WTC11 (cell line): ENCODE measurements at regions not wholly inside any gene's neighbourhood (a gene's known extent, or its start where the extent isn't known, plus 50 kb on each side); places are given as distances from the start of the nearest gene placed in this dataset.
A peak's percentile ranks its signal among the peaks of the same experiment; 100 is the strongest.

ENCODE experiments used
- ATAC-seq: fragments of 200-7000 bp; cut with Tn5 transposase; 2 replicates; pipeline ENCODE4 v1.10.0; 2021; ENCODE audit warnings: mild to moderate bottlenecking, moderate library complexity
- CTCF ChIA-PET: fragments of 300-600 bp; sonication (Branson Sonifier 250); formaldehyde crosslinking; loops from one replicate; lab custom pipeline; 2021; ENCODE audit warnings: antibody characterized with exemption; lab: Charles Lee
- POLR2A ChIA-PET: fragments of 350-600 bp; sonication (Branson Sonifier 250); formaldehyde crosslinking; loops from one replicate; lab custom pipeline; 2021; ENCODE audit warnings: antibody characterized with exemption; lab: Charles Lee
- DNase-seq: peaks from one replicate; pipeline ENCODE4 v3.0.0; 2021; ENCODE audit warnings: low spot score
- H3K27ac Mint-ChIP-seq: 2 replicates; pipeline ENCODE4 v1.8.0; 2021; ENCODE audit warnings: mixed read lengths
- H3K27me3 Mint-ChIP-seq: 2 replicates; pipeline ENCODE4 v1.8.0; 2021; ENCODE audit warnings: low read depth, mild to moderate bottlenecking, moderate library complexity, mixed read lengths
- H3K36me3 Mint-ChIP-seq: 2 replicates; pipeline ENCODE4 v1.8.0; 2021; ENCODE audit warnings: mixed read lengths
- H3K4me1 Mint-ChIP-seq: 2 replicates; pipeline ENCODE4 v1.8.0; 2022; ENCODE audit warnings: mixed read lengths
- H3K4me3 Mint-ChIP-seq: 2 replicates; pipeline ENCODE4 v1.8.0; 2021; ENCODE audit warnings: mild to moderate bottlenecking, moderate library complexity, mixed read lengths
- H3K9me3 Mint-ChIP-seq: 2 replicates; pipeline ENCODE4 v1.8.0; 2021; ENCODE audit warnings: mixed read lengths
- ATF1 ChIP-seq: sonication (generic); formaldehyde crosslinking; IDR thresholded peaks from 2 replicates; pipeline ENCODE4 v1.8.1; 2023; ENCODE audit warnings: mild to moderate bottlenecking, moderate library complexity, missing genetic modification reagents
- EMX1 ChIP-seq: fragments of 250-450 bp; sonication (Bioruptor Pico); IDR thresholded peaks from 2 replicates; pipeline ENCODE4 v1.8.0; 2021; ENCODE audit warnings: mild to moderate bottlenecking
- KAT7 ChIP-seq: sonication (generic); formaldehyde crosslinking; IDR thresholded peaks from 2 replicates; pipeline ENCODE4 v1.8.1; 2023; ENCODE audit warnings: missing genetic modification reagents, mild to moderate bottlenecking, borderline replicate concordance
- MYBL2 ChIP-seq: sonication (generic); formaldehyde crosslinking; IDR thresholded peaks from 2 replicates; pipeline ENCODE4 v1.8.1; 2023; ENCODE audit warnings: mild to moderate bottlenecking, moderate library complexity, missing genetic modification reagents
- NFATC4 ChIP-seq: fragments of 250-450 bp; sonication (Bioruptor Pico); IDR thresholded peaks from 2 replicates; pipeline ENCODE4 v1.9.0; 2021; ENCODE audit warnings: mild to moderate bottlenecking
- NR2C2 ChIP-seq: sonication (generic); formaldehyde crosslinking; IDR thresholded peaks from 2 replicates; pipeline ENCODE4 v1.8.0; 2022; ENCODE audit warnings: mild to moderate bottlenecking, missing genetic modification reagents
- OVOL2 ChIP-seq: fragments of 250-450 bp; sonication (Bioruptor Pico); IDR thresholded peaks from 2 replicates; pipeline ENCODE4 v1.9.0; 2021; ENCODE audit warnings: mild to moderate bottlenecking, borderline replicate concordance
- PRRX2 ChIP-seq: fragments of 250-450 bp; sonication (Bioruptor Pico); IDR thresholded peaks from 2 replicates; pipeline ENCODE4 v1.8.0; 2021; ENCODE audit warnings: mild to moderate bottlenecking
- ZNF121 ChIP-seq: sonication (generic); formaldehyde crosslinking; IDR thresholded peaks from 2 replicates; pipeline ENCODE4 v1.8.0; 2023; ENCODE audit warnings: missing genetic modification reagents
- ZNF219 ChIP-seq: sonication (generic); formaldehyde crosslinking; IDR thresholded peaks from 2 replicates; pipeline ENCODE4 v1.8.0; 2023; ENCODE audit warnings: missing genetic modification reagents, mild to moderate bottlenecking, borderline replicate concordance
- TF ChIP-seq, protein P1 (sequence below): sonication (generic); formaldehyde crosslinking; IDR thresholded peaks from 2 replicates; pipeline ENCODE4 v1.8.0; 2023; ENCODE audit warnings: missing genetic modification reagents, mild to moderate bottlenecking, borderline replicate concordance
- TF ChIP-seq, protein P2 (sequence below): sonication (generic); formaldehyde crosslinking; IDR thresholded peaks from 2 replicates; pipeline ENCODE4 v1.8.0; 2022; ENCODE audit warnings: missing genetic modification reagents
- TF ChIP-seq, protein P3 (sequence below): sonication (generic); formaldehyde crosslinking; IDR thresholded peaks from 2 replicates; pipeline ENCODE4 v1.8.1; 2023; ENCODE audit warnings: mild to moderate bottlenecking, missing genetic modification reagents
- TF ChIP-seq, protein P4 (sequence below): sonication (generic); formaldehyde crosslinking; IDR thresholded peaks from 2 replicates; pipeline ENCODE4 v1.8.1; 2022; ENCODE audit warnings: low read depth, mild to moderate bottlenecking, moderate library complexity, missing genetic modification reagents, borderline replicate concordance
- TF ChIP-seq, protein P5 (sequence below): sonication (generic); formaldehyde crosslinking; IDR thresholded peaks from 2 replicates; pipeline ENCODE4 v1.8.1; 2023; ENCODE audit warnings: mild to moderate bottlenecking, missing genetic modification reagents, borderline replicate concordance
- TF ChIP-seq, protein P6 (sequence below): fragments of 250-450 bp; sonication (Bioruptor Pico); IDR thresholded peaks from 2 replicates; pipeline ENCODE4 v1.8.0; 2021; ENCODE audit warnings: mild to moderate bottlenecking

DNA sequence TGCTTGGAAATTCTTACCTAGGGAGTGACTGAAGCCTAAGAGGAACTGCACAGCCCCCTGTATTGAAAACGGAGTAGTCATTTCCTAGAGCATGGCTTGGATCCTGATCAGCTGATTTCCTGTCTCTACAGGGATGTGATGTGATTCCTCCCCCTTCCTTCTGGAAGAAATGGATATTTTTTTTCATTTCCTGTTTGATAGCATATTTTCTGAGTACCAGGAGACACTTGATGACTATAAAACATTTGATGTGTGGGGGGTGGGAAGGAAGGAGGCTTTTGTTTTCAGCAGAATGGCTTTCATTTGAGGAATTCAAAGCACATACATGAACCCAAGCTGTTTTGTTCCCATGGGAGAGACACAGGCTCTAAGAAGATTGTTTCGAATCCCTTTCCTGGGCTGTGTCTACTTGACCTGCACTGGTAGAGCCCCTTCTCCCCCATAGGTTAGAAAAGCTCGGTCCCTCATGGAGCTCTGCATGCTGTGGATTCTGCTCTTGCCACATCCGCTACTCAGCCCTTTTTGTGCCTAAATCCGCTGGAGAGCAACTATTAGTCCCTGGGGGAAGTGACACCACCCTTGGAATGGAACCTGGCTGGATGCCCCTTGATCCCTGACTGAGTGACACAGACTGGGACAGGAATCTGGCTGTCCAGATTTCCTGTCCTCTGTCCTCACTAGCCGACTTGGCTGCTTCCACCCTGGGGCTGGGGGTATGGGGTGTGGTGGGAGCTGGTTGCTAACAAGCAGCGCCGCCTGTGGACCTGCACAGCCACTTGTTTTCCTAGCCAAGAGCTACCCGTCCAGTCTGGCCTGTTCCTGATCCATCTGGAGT is 71.8 kb upstream of the MACF1 start:
- Mint-ChIP-seq H3K27ac (peak overlapping the region; percentile 98), H3K4me1 (peaks cover 67% of the 10 kb centered on the region), H3K36me3 (peaks cover 2% of the 10 kb centered on the region; the same call in 1 of the 2 replicates), H3K4me3 (peak overlapping the region; percentile 34), H3K9me3 (no peaks in the 10 kb centered on the region), H3K27me3 (no peaks in the 10 kb centered on the region)
- ChIA-PET POLR2A (interaction anchor here (0.7 to 3.3 kb wide), 12 partner anchors 9 to 72 kb away, joined by 3 to 27 read pairs (median 4); partner anchors contain the start of gene MACF1), CTCF (interaction anchor here (0.5 to 6.7 kb wide), 41 partner anchors 8 to 382 kb away, joined by 3 to 130 read pairs (median 5); partner anchors contain the start of genes MACF1 and NDUFS5)
- TF ChIP-seq, protein P1, sequence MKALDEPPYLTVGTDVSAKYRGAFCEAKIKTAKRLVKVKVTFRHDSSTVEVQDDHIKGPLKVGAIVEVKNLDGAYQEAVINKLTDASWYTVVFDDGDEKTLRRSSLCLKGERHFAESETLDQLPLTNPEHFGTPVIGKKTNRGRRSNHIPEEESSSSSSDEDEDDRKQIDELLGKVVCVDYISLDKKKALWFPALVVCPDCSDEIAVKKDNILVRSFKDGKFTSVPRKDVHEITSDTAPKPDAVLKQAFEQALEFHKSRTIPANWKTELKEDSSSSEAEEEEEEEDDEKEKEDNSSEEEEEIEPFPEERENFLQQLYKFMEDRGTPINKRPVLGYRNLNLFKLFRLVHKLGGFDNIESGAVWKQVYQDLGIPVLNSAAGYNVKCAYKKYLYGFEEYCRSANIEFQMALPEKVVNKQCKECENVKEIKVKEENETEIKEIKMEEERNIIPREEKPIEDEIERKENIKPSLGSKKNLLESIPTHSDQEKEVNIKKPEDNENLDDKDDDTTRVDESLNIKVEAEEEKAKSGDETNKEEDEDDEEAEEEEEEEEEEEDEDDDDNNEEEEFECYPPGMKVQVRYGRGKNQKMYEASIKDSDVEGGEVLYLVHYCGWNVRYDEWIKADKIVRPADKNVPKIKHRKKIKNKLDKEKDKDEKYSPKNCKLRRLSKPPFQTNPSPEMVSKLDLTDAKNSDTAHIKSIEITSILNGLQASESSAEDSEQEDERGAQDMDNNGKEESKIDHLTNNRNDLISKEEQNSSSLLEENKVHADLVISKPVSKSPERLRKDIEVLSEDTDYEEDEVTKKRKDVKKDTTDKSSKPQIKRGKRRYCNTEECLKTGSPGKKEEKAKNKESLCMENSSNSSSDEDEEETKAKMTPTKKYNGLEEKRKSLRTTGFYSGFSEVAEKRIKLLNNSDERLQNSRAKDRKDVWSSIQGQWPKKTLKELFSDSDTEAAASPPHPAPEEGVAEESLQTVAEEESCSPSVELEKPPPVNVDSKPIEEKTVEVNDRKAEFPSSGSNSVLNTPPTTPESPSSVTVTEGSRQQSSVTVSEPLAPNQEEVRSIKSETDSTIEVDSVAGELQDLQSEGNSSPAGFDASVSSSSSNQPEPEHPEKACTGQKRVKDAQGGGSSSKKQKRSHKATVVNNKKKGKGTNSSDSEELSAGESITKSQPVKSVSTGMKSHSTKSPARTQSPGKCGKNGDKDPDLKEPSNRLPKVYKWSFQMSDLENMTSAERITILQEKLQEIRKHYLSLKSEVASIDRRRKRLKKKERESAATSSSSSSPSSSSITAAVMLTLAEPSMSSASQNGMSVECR (CRISPR knock-in tag): no peak
- TF ChIP-seq ZNF121 (CRISPR knock-in tag): peak; percentile 53; the same call in 1 of the 2 replicates
- TF ChIP-seq EMX1 (CRISPR knock-in tag): 0 out of 2 replicates have a peak, but pooled peaks have one; percentile 11
- no peak for TF ChIP-seq ZNF219 (CRISPR knock-in tag)
- TF ChIP-seq, protein P2, sequence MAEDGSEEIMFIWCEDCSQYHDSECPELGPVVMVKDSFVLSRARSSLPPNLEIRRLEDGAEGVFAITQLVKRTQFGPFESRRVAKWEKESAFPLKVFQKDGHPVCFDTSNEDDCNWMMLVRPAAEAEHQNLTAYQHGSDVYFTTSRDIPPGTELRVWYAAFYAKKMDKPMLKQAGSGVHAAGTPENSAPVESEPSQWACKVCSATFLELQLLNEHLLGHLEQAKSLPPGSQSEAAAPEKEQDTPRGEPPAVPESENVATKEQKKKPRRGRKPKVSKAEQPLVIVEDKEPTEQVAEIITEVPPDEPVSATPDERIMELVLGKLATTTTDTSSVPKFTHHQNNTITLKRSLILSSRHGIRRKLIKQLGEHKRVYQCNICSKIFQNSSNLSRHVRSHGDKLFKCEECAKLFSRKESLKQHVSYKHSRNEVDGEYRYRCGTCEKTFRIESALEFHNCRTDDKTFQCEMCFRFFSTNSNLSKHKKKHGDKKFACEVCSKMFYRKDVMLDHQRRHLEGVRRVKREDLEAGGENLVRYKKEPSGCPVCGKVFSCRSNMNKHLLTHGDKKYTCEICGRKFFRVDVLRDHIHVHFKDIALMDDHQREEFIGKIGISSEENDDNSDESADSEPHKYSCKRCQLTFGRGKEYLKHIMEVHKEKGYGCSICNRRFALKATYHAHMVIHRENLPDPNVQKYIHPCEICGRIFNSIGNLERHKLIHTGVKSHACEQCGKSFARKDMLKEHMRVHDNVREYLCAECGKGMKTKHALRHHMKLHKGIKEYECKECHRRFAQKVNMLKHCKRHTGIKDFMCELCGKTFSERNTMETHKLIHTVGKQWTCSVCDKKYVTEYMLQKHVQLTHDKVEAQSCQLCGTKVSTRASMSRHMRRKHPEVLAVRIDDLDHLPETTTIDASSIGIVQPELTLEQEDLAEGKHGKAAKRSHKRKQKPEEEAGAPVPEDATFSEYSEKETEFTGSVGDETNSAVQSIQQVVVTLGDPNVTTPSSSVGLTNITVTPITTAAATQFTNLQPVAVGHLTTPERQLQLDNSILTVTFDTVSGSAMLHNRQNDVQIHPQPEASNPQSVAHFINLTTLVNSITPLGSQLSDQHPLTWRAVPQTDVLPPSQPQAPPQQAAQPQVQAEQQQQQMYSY (CRISPR knock-in tag): peak; percentile 67
- no peak for TF ChIP-seq PRRX2 (CRISPR knock-in tag)
- TF ChIP-seq ATF1 (CRISPR knock-in tag): no peak
- no peak for TF ChIP-seq OVOL2 (CRISPR knock-in tag)
- TF ChIP-seq, protein P3, sequence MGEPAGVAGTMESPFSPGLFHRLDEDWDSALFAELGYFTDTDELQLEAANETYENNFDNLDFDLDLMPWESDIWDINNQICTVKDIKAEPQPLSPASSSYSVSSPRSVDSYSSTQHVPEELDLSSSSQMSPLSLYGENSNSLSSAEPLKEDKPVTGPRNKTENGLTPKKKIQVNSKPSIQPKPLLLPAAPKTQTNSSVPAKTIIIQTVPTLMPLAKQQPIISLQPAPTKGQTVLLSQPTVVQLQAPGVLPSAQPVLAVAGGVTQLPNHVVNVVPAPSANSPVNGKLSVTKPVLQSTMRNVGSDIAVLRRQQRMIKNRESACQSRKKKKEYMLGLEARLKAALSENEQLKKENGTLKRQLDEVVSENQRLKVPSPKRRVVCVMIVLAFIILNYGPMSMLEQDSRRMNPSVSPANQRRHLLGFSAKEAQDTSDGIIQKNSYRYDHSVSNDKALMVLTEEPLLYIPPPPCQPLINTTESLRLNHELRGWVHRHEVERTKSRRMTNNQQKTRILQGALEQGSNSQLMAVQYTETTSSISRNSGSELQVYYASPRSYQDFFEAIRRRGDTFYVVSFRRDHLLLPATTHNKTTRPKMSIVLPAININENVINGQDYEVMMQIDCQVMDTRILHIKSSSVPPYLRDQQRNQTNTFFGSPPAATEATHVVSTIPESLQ (CRISPR knock-in tag): no peak
- TF ChIP-seq NR2C2: no peak
- TF ChIP-seq MYBL2 (CRISPR knock-in tag): no peak
- TF ChIP-seq, protein P4, sequence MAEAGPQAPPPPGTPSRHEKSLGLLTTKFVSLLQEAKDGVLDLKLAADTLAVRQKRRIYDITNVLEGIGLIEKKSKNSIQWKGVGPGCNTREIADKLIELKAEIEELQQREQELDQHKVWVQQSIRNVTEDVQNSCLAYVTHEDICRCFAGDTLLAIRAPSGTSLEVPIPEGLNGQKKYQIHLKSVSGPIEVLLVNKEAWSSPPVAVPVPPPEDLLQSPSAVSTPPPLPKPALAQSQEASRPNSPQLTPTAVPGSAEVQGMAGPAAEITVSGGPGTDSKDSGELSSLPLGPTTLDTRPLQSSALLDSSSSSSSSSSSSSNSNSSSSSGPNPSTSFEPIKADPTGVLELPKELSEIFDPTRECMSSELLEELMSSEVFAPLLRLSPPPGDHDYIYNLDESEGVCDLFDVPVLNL (CRISPR knock-in tag): no peak
- TF ChIP-seq NFATC4 (CRISPR knock-in tag): no peak
- TF ChIP-seq, protein P5, sequence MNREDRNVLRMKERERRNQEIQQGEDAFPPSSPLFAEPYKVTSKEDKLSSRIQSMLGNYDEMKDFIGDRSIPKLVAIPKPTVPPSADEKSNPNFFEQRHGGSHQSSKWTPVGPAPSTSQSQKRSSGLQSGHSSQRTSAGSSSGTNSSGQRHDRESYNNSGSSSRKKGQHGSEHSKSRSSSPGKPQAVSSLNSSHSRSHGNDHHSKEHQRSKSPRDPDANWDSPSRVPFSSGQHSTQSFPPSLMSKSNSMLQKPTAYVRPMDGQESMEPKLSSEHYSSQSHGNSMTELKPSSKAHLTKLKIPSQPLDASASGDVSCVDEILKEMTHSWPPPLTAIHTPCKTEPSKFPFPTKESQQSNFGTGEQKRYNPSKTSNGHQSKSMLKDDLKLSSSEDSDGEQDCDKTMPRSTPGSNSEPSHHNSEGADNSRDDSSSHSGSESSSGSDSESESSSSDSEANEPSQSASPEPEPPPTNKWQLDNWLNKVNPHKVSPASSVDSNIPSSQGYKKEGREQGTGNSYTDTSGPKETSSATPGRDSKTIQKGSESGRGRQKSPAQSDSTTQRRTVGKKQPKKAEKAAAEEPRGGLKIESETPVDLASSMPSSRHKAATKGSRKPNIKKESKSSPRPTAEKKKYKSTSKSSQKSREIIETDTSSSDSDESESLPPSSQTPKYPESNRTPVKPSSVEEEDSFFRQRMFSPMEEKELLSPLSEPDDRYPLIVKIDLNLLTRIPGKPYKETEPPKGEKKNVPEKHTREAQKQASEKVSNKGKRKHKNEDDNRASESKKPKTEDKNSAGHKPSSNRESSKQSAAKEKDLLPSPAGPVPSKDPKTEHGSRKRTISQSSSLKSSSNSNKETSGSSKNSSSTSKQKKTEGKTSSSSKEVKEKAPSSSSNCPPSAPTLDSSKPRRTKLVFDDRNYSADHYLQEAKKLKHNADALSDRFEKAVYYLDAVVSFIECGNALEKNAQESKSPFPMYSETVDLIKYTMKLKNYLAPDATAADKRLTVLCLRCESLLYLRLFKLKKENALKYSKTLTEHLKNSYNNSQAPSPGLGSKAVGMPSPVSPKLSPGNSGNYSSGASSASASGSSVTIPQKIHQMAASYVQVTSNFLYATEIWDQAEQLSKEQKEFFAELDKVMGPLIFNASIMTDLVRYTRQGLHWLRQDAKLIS (CRISPR knock-in tag): 0 out of 2 replicates have a peak, but pooled peaks have one; percentile 13
- TF ChIP-seq, protein P6, sequence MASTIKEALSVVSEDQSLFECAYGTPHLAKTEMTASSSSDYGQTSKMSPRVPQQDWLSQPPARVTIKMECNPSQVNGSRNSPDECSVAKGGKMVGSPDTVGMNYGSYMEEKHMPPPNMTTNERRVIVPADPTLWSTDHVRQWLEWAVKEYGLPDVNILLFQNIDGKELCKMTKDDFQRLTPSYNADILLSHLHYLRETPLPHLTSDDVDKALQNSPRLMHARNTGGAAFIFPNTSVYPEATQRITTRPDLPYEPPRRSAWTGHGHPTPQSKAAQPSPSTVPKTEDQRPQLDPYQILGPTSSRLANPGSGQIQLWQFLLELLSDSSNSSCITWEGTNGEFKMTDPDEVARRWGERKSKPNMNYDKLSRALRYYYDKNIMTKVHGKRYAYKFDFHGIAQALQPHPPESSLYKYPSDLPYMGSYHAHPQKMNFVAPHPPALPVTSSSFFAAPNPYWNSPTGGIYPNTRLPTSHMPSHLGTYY: no peak
- TF ChIP-seq KAT7 (CRISPR knock-in tag): no peak
- ATAC-seq: peak; percentile 92
- peak; percentile 88 for DNase-seq
